Activated T-cell treated with anti-CD3 and anti-CD28 coated beads, Interleukin-2, amount 50 U/mL, for 4 hours (primary cell): ENCODE measurements at regions not wholly inside any gene's neighbourhood (a gene's known extent, or its start where the extent isn't known, plus 50 kb on each side); places are given as distances from the start of the nearest gene placed in this dataset.
"Not testable (repeated sequence)": the region's sequence is repeated elsewhere in the genome, so short reads cannot be mapped to it uniquely, and the experiment has no call there.

ENCODE experiments used
- ATAC-seq, 2 donors: fragments of 200-7000 bp; cut with Tn5 transposase; one replicate each; pipeline ENCODE4 v1.10.0; 2021
- DNase-seq: peaks from one replicate; pipeline ENCODE4 v3.0.0-alpha.2; 2020
- H3K27me3 Mint-ChIP-seq: one replicate; pipeline ENCODE4 v1.8.0; 2021; ENCODE audit warnings: low read depth, mixed read lengths
- H3K36me3 Mint-ChIP-seq: one replicate; pipeline ENCODE4 v1.8.0; 2022; ENCODE audit warnings: mixed read lengths; ENCODE audit not compliant: insufficient read depth
- H3K4me1 Mint-ChIP-seq: one replicate; pipeline ENCODE4 v1.8.0; 2021; ENCODE audit warnings: low read depth, mixed read lengths
- H3K4me3 Mint-ChIP-seq: one replicate; pipeline ENCODE4 v1.8.0; 2021; ENCODE audit warnings: mild to moderate bottlenecking, moderate library complexity, mixed read lengths
- H3K9me3 Mint-ChIP-seq: one replicate; pipeline ENCODE4 v1.8.0; 2021; ENCODE audit warnings: mixed read lengths

DNA sequence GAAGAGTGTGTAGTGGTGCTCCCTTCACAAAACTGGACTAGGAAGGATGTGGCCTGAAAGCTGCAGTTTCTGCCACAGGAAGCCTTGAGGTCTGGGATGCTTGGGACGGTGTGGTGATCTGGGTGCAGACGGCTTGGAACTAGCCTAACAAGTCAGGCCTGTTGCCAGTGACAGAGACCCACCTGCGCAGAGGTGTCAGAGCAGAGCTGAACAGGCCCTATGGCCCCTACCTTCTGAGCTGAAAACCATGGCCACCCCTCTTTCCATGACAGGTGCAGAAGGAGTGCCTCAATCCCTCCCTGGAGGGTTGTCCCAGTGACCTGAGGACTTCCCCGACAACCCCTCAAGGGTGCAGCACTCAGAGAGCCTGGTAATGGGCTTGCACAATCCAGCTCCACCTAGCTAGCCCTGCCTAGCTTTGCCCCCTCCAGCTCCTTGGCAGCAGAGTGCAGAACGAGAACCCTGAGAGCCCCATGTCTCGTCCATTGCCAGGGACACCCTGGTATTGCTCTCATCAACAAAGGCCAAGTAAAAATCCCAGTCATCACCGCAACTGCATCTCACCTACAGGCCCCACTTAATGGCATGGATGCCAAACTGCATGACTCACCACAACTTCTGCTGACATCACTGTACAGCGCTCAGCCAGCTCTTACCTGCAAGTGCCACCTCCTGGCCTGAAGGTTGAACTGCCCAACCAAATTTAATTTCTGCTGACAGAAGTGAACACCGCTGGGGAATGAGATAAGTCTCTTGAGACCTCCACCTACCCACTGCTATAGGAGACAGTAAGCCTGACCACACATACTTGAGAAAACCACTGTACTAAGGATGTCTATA, 563.1 kb downstream of the TFAP2A start:
- Mint-ChIP-seq H3K9me3 (peaks cover 56% of the 10 kb centered on the region), H3K4me3 (no peak overlapping the region), H3K4me1 (no peaks in the 10 kb centered on the region), H3K36me3 (no peaks in the 10 kb centered on the region), H3K27me3 (no peaks in the 10 kb centered on the region)
- ATAC-seq (no peak), DNase-seq (no peak)

DNA sequence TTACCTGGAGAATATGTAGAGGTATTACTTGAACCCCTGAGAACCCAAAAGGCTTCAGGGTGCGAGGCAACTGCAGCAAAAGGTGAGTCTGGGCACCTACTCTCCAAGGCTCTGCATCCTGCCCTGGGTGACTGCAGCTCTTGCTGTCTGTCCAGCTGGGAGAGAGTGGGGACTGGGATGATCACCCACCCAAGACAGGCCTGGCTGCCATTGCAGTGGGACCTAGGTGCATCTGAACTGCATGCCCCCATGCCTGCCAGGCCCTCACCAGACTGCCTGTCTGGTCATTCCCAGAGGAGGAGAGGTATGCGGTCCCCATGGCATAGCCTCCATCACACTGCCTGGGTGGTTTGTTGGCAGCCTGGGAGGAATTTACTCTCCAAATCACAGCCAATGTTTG, 563.9 kb downstream of the TFAP2A start:
- Mint-ChIP-seq H3K4me1 (no peaks in the 10 kb centered on the region), H3K4me3 (no peak overlapping the region), H3K36me3 (no peaks in the 10 kb centered on the region), H3K27me3 (no peaks in the 10 kb centered on the region), H3K9me3 (peaks cover 61% of the 10 kb centered on the region)
- DNase-seq (no peak), ATAC-seq (no peak)

DNA sequence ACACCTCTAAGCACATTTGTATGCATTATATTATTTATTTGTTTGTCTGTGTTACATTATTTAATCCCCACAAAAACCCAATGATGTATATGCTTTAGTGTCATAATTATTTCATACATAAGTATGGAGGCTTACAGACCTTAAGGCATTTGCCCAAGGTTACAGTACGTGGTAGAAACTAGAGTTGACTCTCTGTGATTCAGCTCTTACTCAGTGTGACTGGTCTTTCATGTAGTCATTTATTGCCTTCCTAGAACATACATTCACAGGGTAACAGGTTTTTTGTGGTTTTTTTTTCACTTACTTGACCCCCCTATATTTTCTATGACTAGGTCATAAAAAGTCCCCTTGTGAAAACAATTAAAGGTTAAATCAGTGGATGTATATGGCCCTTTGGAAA, 566.8 kb downstream of the TFAP2A start:
- H3K27me3 Mint-ChIP-seq: no peaks in the 10 kb centered on the region
- no peaks in the 10 kb centered on the region for H3K36me3 Mint-ChIP-seq
- H3K4me3 Mint-ChIP-seq: no peak overlapping the region
- H3K4me1 Mint-ChIP-seq: no peaks in the 10 kb centered on the region
- DNase-seq (no peak), ATAC-seq (no peak)
- H3K9me3 Mint-ChIP-seq: peaks cover 44% of the 10 kb centered on the region

DNA sequence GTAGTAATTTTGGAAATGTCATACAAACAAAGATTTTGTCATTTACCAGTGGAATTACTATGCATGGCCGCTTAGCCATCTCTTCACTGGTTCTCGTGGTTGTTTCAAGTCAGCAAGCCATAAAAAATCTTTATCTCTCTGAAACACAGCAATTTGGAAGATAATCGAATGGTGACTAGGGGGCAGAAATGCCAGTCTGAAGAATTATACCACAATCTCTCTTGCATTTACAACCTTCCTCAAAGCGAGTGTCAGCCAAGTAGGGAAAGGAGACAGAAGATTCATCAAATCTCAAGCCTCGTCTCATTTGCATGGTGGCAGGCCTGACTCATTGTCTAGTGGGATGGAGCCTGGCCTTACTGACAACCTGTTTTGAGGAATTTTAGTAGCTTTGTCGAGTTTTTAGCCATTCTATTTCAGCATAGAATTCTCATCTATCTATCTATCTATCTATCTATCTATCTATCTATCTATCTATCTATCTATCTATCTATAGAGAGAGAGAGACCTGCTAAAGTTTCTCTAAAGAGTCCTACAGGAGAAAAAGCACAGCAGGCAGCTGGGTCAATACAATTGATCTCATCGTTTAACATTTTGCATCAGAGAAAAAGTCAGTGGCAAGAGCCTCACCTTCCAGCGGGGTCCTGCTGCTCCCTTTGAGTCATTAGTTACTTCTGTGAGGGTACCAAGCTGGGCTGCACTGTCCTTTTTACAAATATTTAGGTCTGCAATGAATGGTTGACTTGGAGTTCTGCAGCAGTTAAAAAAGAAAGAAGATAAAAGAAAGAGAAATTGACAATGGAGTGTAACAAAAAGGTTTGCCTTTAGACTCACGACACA, 572.8 kb downstream of the TFAP2A start:
- DNase-seq (no peak), ATAC-seq (no peak)
- H3K4me3 Mint-ChIP-seq: no peak overlapping the region
- H3K4me1 Mint-ChIP-seq: no peaks in the 10 kb centered on the region
- no peaks in the 10 kb centered on the region for H3K27me3 Mint-ChIP-seq
- H3K9me3 Mint-ChIP-seq: peaks cover 23% of the 10 kb centered on the region
- no peaks in the 10 kb centered on the region for H3K36me3 Mint-ChIP-seq

DNA sequence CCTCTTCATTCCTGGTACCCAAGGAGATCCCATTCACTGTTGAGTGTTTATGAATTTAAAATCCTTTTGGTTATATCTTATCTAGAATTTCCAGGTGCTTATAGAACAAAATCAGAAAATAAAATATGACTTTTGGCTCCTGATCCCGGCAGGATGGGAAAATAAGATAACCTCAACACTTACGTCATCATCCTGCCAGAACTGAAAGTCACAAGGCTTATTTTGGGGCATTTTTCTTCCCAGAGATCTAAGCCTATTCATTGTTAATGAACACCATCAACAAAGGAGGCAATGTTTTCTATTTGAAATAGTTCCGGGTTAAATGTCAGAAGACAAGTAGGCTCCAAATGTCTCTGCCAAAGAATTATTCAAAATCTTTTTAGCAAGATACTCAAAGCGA, 580.6 kb downstream of the TFAP2A start:
- H3K9me3 Mint-ChIP-seq: peaks cover 22% of the 10 kb centered on the region
- H3K4me3 Mint-ChIP-seq: no peak overlapping the region
- no peaks in the 10 kb centered on the region for H3K4me1 Mint-ChIP-seq
- no peaks in the 10 kb centered on the region for H3K27me3 Mint-ChIP-seq
- ATAC-seq (no peak), DNase-seq (no peak)
- H3K36me3 Mint-ChIP-seq: no peaks in the 10 kb centered on the region

DNA sequence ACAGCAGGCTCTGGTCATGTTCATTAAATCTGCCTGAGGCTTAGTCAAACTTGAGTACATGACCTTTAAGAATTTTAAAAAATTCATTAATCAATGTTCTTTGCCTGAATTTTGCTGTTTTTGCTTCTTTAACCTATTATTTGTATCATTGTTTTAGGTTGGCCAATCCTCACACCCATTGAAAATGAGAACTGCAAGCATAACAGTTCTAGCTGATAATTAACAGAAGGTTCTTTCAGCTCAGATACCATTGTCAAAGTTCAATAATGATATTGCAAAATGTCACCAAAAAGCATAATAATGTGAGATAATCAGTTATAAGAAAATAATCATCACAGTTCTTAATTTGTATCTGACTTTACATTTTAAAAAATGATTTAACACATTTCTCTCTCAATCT, 583.1 kb downstream of the TFAP2A start:
- H3K27me3 Mint-ChIP-seq: no peaks in the 10 kb centered on the region
- H3K36me3 Mint-ChIP-seq: no peaks in the 10 kb centered on the region
- H3K4me1 Mint-ChIP-seq: no peaks in the 10 kb centered on the region
- peaks cover 16% of the 10 kb centered on the region for H3K9me3 Mint-ChIP-seq
- ATAC-seq: no peak
- DNase-seq: no peak
- H3K4me3 Mint-ChIP-seq: no peak overlapping the region

DNA sequence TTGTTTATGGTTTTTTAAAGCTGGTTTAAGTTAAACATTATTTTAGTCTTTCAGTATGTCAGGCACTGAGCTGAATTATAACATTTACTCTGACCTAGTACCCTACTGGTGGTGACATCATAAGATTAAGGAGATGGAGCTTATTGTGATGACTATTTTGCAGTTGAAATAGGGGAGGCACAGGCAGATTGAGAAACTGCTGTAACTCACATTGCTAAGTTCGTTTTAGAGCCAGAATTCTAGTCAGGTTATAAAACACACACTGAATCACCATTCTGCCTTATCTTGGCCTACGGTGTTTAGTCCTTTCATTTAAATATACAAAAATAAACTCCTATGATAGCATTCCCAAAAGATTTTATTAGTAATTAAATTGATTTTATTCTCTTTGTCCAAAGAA, 584.1 kb downstream of the TFAP2A start:
- no peaks in the 10 kb centered on the region for H3K4me1 Mint-ChIP-seq
- H3K9me3 Mint-ChIP-seq: peaks cover 12% of the 10 kb centered on the region
- DNase-seq (no peak), ATAC-seq (no peak)
- no peaks in the 10 kb centered on the region for H3K27me3 Mint-ChIP-seq
- no peaks in the 10 kb centered on the region for H3K36me3 Mint-ChIP-seq
- H3K4me3 Mint-ChIP-seq: no peak overlapping the region

DNA sequence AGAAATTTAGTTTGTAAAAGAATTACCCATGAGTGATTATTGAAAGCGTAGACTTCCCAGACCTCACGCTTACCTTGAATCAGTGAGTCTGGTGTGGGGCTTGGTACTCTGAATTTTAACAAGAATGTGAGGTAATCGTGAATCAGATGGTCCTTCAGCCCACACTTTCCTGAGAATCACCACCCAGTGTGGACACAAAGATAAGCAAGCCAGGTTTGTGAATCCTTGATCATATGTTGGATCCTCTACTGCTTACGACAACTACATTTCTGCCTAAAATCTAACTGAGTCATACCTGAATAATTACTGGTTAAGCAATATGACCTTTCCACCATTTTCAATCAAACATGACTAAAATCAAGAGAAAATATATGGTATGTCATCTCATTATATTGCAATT, 589.3 kb downstream of the TFAP2A start:
- Mint-ChIP-seq H3K27me3 (no peaks in the 10 kb centered on the region), H3K4me3 (no peak overlapping the region), H3K9me3 (peaks cover 13% of the 10 kb centered on the region), H3K36me3 (no peaks in the 10 kb centered on the region), H3K4me1 (no peaks in the 10 kb centered on the region)
- ATAC-seq: no peak
- no peak for DNase-seq

DNA sequence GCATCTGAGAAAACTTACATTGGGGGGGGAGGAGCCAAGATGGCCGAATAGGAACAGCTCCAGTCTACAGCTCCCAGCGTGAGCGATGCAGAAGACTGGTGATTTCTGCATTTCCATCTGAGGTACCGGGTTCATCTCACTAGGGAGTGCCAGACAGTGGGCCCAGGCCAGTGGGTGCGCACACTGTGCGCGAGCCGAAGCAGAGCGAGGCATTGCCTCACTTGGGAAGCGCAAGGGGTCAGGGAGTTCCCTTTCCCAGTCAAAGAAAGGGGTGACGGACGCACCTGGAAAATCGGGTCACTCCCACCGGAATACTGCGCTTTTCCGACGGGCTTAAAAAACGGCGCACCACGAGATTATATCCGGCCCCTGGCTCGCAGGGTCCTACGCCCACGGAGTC, 604.1 kb downstream of the TFAP2A start:
- ATAC-seq, H3K4me3 Mint-ChIP-seq, H3K27me3 Mint-ChIP-seq, H3K9me3 Mint-ChIP-seq, H3K36me3 Mint-ChIP-seq, DNase-seq, H3K4me1 Mint-ChIP-seq: not testable (repeated sequence)

DNA sequence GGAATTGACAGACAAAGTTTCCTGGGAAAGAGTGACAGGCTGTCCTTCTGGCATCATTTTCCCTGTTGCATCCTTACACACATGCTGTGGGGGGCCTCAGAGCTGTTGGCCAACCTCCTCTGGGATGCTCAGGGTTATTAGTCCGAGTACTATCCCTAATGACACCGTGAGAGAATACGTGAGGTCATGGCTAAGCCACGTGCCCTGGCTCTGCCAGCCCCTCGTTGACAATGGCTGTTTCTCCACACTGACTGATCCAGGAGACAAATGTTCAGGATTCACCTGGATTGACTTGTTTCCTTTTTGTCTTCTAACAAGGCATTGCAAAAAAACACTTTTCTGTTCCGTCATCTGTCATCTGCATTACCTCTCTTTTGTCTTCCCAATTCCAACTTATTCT, 604.6 kb downstream of the TFAP2A start:
- H3K36me3 Mint-ChIP-seq: no peaks in the 10 kb centered on the region
- no peak for ATAC-seq
- H3K27me3 Mint-ChIP-seq: no peaks in the 10 kb centered on the region
- no peaks in the 10 kb centered on the region for H3K4me1 Mint-ChIP-seq
- peaks cover 6% of the 10 kb centered on the region for H3K9me3 Mint-ChIP-seq
- DNase-seq: no peak
- H3K4me3 Mint-ChIP-seq: no peak overlapping the region

DNA sequence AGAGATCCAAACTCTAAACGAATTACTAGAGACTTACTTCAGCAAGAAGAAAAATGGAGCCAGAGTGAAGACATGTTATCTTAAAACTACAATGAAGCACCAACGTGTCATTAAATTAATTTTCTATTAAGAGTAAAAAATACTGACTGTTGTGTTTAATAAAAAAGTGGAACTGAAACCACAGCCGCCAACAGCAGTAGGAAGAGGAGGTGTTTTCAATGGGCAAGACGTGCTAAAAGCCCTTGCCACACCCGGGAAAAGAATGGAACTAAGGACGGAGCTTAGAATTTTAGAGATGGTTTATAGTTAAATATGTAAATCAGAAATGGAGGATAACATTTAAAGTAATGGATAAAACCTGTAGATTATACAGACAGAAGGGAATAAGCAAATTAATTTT, 608.7 kb downstream of the TFAP2A start:
- Mint-ChIP-seq H3K4me1 (no peaks in the 10 kb centered on the region), H3K9me3 (peaks cover 6% of the 10 kb centered on the region), H3K36me3 (no peaks in the 10 kb centered on the region), H3K4me3 (no peak overlapping the region), H3K27me3 (no peaks in the 10 kb centered on the region)
- DNase-seq: no peak
- no peak for ATAC-seq

DNA sequence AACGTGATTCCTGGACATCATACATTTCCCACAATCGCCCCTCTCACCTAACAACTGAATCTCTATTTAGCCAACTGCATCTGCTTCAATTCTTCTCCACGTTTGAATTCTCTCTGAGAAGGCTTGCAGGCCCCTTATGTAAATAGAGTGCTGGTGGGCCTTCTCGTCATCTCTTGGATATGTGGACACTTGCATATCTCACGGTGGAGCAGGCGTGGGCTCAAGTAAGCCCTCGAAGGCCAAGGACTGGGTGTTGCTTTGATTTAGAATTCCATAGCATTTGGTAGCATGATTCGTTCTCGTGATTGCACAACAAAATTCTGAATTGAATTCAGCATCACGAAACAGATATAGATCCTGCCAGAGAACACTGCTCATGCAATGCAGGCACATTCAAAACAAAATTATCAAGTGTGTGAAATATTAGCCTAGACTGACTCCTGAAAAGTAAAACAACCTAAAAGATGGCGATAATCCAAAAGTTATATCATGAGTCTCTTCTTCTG, 613.6 kb downstream of the TFAP2A start:
- Mint-ChIP-seq H3K9me3 (peaks cover 13% of the 10 kb centered on the region), H3K36me3 (no peaks in the 10 kb centered on the region), H3K4me1 (no peaks in the 10 kb centered on the region), H3K27me3 (no peaks in the 10 kb centered on the region), H3K4me3 (no peak overlapping the region)
- ATAC-seq: no peak
- no peak for DNase-seq

DNA sequence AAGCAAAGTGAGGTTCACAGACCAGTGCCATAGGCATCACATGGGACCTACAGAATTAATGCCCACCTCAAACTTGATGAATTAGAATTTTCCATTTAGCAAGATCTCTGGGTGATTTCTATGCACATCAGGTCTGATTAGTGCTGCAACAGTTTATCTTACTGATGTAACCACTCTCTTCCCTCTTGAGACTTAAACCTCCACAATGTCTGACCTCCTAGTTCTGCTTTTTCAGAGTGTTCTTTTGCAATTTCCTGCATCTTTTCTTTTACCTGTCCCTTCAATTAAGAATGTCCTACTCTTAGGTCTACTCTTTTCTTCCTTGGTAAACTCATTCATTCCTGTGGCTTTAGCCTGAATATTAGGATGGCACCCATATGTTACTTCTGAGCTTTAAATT, 615.3 kb downstream of the TFAP2A start:
- Mint-ChIP-seq H3K4me1 (no peaks in the 10 kb centered on the region), H3K36me3 (no peaks in the 10 kb centered on the region), H3K4me3 (no peak overlapping the region), H3K27me3 (no peaks in the 10 kb centered on the region), H3K9me3 (peaks cover 11% of the 10 kb centered on the region)
- no peak for DNase-seq
- no peak for ATAC-seq

DNA sequence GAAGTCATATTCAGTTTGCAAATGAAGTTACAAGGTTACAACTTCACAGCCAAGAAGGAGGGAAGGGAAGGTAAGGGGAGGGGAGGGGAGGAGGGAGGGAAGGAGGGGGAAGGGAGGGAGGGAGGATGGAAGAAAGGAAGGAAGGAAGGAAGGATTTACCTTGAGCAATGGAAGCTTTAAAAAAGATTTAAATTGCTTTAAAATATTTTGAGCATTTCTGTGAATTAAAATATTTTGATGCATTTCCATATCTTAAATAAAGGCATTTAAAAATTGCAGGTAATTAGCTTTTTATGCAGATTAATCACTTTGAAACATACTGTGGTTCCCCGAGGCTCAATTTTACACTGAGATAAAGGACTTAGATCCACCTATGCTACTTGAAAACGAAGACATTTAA, 618.0 kb downstream of the TFAP2A start:
- H3K4me1 Mint-ChIP-seq: no peaks in the 10 kb centered on the region
- no peak for DNase-seq
- no peak overlapping the region for H3K4me3 Mint-ChIP-seq
- H3K27me3 Mint-ChIP-seq: no peaks in the 10 kb centered on the region
- peaks cover 12% of the 10 kb centered on the region for H3K9me3 Mint-ChIP-seq
- H3K36me3 Mint-ChIP-seq: no peaks in the 10 kb centered on the region
- no peak for ATAC-seq

DNA sequence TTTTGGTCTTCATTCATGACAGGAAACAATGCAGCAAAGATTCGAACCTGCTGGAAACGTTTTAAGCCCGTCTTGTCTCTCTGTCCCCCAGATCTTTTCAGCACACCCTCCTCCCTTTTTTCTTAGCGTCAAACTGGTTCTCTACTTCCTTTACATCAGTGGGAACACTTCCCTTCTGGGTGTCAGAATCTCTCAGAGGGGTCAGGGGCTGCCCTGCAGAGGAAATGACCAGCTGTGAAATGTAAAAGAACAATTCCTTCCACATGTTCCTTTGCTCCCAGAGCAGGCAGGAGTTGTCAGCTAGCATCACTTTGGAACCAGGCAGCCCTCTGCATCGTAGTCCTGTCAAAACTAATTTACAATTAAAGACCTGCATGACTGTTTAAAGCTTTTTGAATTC, 619.0 kb downstream of the TFAP2A start:
- Mint-ChIP-seq H3K4me1 (no peaks in the 10 kb centered on the region), H3K36me3 (no peaks in the 10 kb centered on the region), H3K27me3 (no peaks in the 10 kb centered on the region), H3K4me3 (no peak overlapping the region), H3K9me3 (peaks cover 12% of the 10 kb centered on the region)
- ATAC-seq (no peak), DNase-seq (no peak)
